H1 (cell line): ENCODE measurements at regions not wholly inside any gene's neighbourhood (a gene's known extent, or its start where the extent isn't known, plus 50 kb on each side); places are given as distances from the start of the nearest gene placed in this dataset.
"Not testable (repeated sequence)": the region's sequence is repeated elsewhere in the genome, so short reads cannot be mapped to it uniquely, and the experiment has no call there.

Experiments used
- CTCF ChIA-PET: fragments of 300-600 bp; sonication (Branson Sonifier 250); formaldehyde crosslinking; loops from one replicate; lab custom pipeline; 2021; ENCODE audit not compliant: partially characterized antibody; lab: Charles Lee
- POLR2A ChIA-PET: fragments of 300-600 bp; sonication (Branson Sonifier 250); formaldehyde crosslinking; loops from one replicate; lab custom pipeline; 2021; ENCODE audit warnings: inconsistent platforms; ENCODE audit not compliant: partially characterized antibody; lab: Charles Lee
- DNase-seq, 2 experiments: peaks; one replicate each; pipeline versions ENCODE4 v3.0.0 to v3.0.0-alpha.2; 2010 to 2022; ENCODE audit warnings: low spot score in 2 of 2, low read depth in 1 of 2, mixed read lengths in 1 of 2
- FAIRE-seq: peaks from 2 replicates; lab custom pipeline; 2011; peaks lifted over from hg19 to GRCh38; lab: Jason Lieb, UNC
- H2AFZ ChIP-seq: 2 replicates; pipeline ENCODE4 v1.8.1; 2012; ENCODE audit warnings: low read length, inconsistent platforms
- H2AK5ac ChIP-seq: 2 replicates; pipeline ENCODE4 v1.6.1; 2013; ENCODE audit warnings: low read depth, low read length
- H2BK120ac ChIP-seq: replicated peaks from 2 replicates; pipeline ENCODE3; 2013; ENCODE audit warnings: low read depth, low read length, inconsistent platforms
- H2BK12ac ChIP-seq: 2 replicates; pipeline ENCODE4 v1.6.1; 2013; ENCODE audit warnings: low read depth, low read length
- H2BK15ac ChIP-seq: 2 replicates; pipeline ENCODE4 v1.6.1; 2013; ENCODE audit warnings: low read length
- H2BK20ac ChIP-seq: 2 replicates; pipeline ENCODE4 v1.6.1; 2013; ENCODE audit warnings: low read length
- H2BK5ac ChIP-seq: 2 replicates; pipeline ENCODE4 v1.6.1; 2013; ENCODE audit warnings: low read depth, low read length
- H3K14ac ChIP-seq: 2 replicates; pipeline ENCODE4 v1.6.1; 2013; ENCODE audit warnings: inconsistent platforms; ENCODE audit not compliant: insufficient read length
- H3K18ac ChIP-seq: 2 replicates; pipeline ENCODE4 v1.6.1; 2013; ENCODE audit warnings: low read length; ENCODE audit errors: extremely low read depth
- H3K23ac ChIP-seq: 2 replicates; pipeline ENCODE4 v1.6.1; 2013; ENCODE audit warnings: inconsistent platforms; ENCODE audit not compliant: insufficient read length
- H3K23me2 ChIP-seq: 2 replicates; pipeline ENCODE4 v1.6.1; 2013; ENCODE audit warnings: low read depth, low read length
- H3K27ac ChIP-seq: 2 replicates; pipeline ENCODE4 v1.6.1; 2011; ENCODE audit warnings: low read depth, low read length, inconsistent platforms
- H3K27me3 ChIP-seq, 4 experiments: replicated peaks in 1 of 4; 1 replicate in 1 of 4; 2 replicates in 3 of 4; pipeline versions ENCODE4 v1.6.1 to v1.8.1; 2011 to 2013; ENCODE audit warnings: low read length in 3 of 4, mild to moderate bottlenecking in 3 of 4, inconsistent platforms in 2 of 4, mixed read lengths in 2 of 4, moderate library complexity in 1 of 4; ENCODE audit not compliant: control insufficient read depth in 3 of 4, insufficient read depth in 3 of 4; ENCODE audit errors: extremely low read depth in 1 of 4
- H3K36me3 ChIP-seq, 4 experiments: 2 replicates each; pipeline versions ENCODE4 v1.6.1 to v1.8.1; 2011 to 2013; ENCODE audit warnings: mild to moderate bottlenecking in 4 of 4, low read length in 3 of 4, moderate library complexity in 2 of 4, control low read depth in 1 of 4, inconsistent platforms in 1 of 4; ENCODE audit not compliant: insufficient read depth in 4 of 4, control insufficient read depth in 2 of 4
- H3K4ac ChIP-seq: replicated peaks from 2 replicates; pipeline ENCODE3; 2013; ENCODE audit warnings: low read length, low read depth, mixed read lengths, inconsistent platforms; ENCODE audit not compliant: insufficient read length
- H3K4me1 ChIP-seq, 4 experiments: replicated peaks in 1 of 4; 1 replicate in 1 of 4; 2 replicates in 3 of 4; pipeline versions ENCODE4 v1.6.1 to v1.8.1; 2011 to 2013; ENCODE audit warnings: low read length in 3 of 4, inconsistent platforms in 2 of 4, mixed read lengths in 1 of 4; ENCODE audit not compliant: insufficient read depth in 4 of 4, control insufficient read depth in 3 of 4
- H3K4me2 ChIP-seq, 2 experiments: 2 replicates each; pipeline versions ENCODE4 v1.6.1 to v1.8.1; 2011 to 2013; ENCODE audit warnings: low read depth in 2 of 2, low read length in 2 of 2, control low read depth in 1 of 2, inconsistent platforms in 1 of 2, mild to moderate bottlenecking in 1 of 2; ENCODE audit not compliant: insufficient read depth in 1 of 2
- H3K4me3 ChIP-seq, 4 experiments: fragments of 200-600, 300-600 bp in 1 of 4; sonication (generic), shearing (Covaris generic), sonication (Bioruptor Twin) in 1 of 4; 2 replicates each; pipeline versions ENCODE4 v1.5.1 to v1.8.1; 2011 to 2016; ENCODE audit warnings: low read length in 4 of 4, low read depth in 3 of 4, control low read depth in 2 of 4, inconsistent platforms in 2 of 4, mild to moderate bottlenecking in 2 of 4, mixed read lengths in 1 of 4, moderate library complexity in 1 of 4; ENCODE audit not compliant: insufficient read depth in 2 of 4; ENCODE audit errors: extremely low read depth in 1 of 4
- H3K56ac ChIP-seq: replicated peaks from 2 replicates; pipeline ENCODE3; 2013; ENCODE audit warnings: low read depth, mild to moderate bottlenecking, mixed read lengths, low read length, inconsistent platforms; ENCODE audit not compliant: insufficient read length
- H3K79me1 ChIP-seq: 2 replicates; pipeline ENCODE4 v1.6.1; 2013; ENCODE audit warnings: low read depth, low read length, control low read depth
- H3K79me2 ChIP-seq, 2 experiments: 2 replicates each; pipeline versions ENCODE4 v1.6.1 to v1.8.1; 2012 to 2013; ENCODE audit warnings: low read length in 2 of 2, mild to moderate bottlenecking in 2 of 2, inconsistent platforms in 1 of 2; ENCODE audit not compliant: insufficient read depth in 2 of 2, control insufficient read depth in 1 of 2
- H3K9ac ChIP-seq, 4 experiments: replicated peaks in 1 of 4; 1 replicate in 1 of 4; 2 replicates in 3 of 4; pipeline versions ENCODE4 v1.6.1 to v1.8.1; 2011 to 2013; ENCODE audit warnings: low read depth in 3 of 4, low read length in 3 of 4, control low read depth in 2 of 4, mild to moderate bottlenecking in 2 of 4, moderate library complexity in 2 of 4, inconsistent platforms in 1 of 4; ENCODE audit errors: extremely low read depth in 1 of 4
- H3K9me3 ChIP-seq, 2 experiments: 2 replicates each; pipeline versions ENCODE4 v1.6.1 to v1.8.1; 2012 to 2013; ENCODE audit warnings: mild to moderate bottlenecking in 2 of 2, moderate library complexity in 2 of 2, control low read depth in 1 of 2, inconsistent platforms in 1 of 2, low read depth in 1 of 2, low read length in 1 of 2, mixed read lengths in 1 of 2; ENCODE audit not compliant: insufficient read depth in 2 of 2
- H4K20me1 ChIP-seq, 2 experiments: replicated peaks in 1 of 2; 2 replicates each; pipeline versions ENCODE3 to v1.8.1; 2011 to 2013; ENCODE audit warnings: inconsistent platforms in 2 of 2, low read length in 2 of 2, mild to moderate bottlenecking in 1 of 2; ENCODE audit not compliant: insufficient read depth in 2 of 2, control insufficient read depth in 1 of 2
- H4K5ac ChIP-seq: 2 replicates; pipeline ENCODE4 v1.6.1; 2013; ENCODE audit warnings: low read length, low read depth, mixed read lengths, inconsistent platforms; ENCODE audit not compliant: insufficient read length
- H4K8ac ChIP-seq: 2 replicates; pipeline ENCODE4 v1.8.0; 2013; ENCODE audit warnings: mild to moderate bottlenecking, moderate library complexity, low read length, inconsistent platforms; ENCODE audit not compliant: insufficient read depth; ENCODE audit errors: extremely low read depth
- H4K91ac ChIP-seq: replicated peaks from 2 replicates; pipeline ENCODE3; 2013; ENCODE audit warnings: low read length, mixed read lengths, inconsistent platforms; ENCODE audit not compliant: insufficient read length
- WGBS, 2 experiments: shearing (Covaris generic) in 1 of 2; methylation state at CpG; one replicate each; pipeline versions ENCODE4 v1.1.6 to v1.1.7; 2013 to 2015; ENCODE audit warnings: low lambda C conversion rate in 2 of 2, mixed read lengths in 2 of 2, inconsistent platforms in 1 of 2, low coverage in 1 of 2, missing lambda C conversion rate in 1 of 2; ENCODE audit not compliant: insufficient replicate concordance in 2 of 2, insufficient coverage in 1 of 2, insufficient read length in 1 of 2; ENCODE audit errors: extremely low coverage in 1 of 2, missing lambda C conversion rate in 1 of 2; 5-methylcytosine and 5-hydroxymethylcytosine counted together

GRCh38 chr1:76700200-76700599 is 167.1 kb upstream of the ST6GALNAC5 start:
- FAIRE-seq, H2BK15ac ChIP-seq, H3K23me2 ChIP-seq, H2BK20ac ChIP-seq, H4K20me1 ChIP-seq, H2AFZ ChIP-seq, H3K79me1 ChIP-seq, H2BK120ac ChIP-seq, H3K14ac ChIP-seq, H3K79me2 ChIP-seq, H3K4me1 ChIP-seq, H3K9me3 ChIP-seq, H3K18ac ChIP-seq, DNase-seq, H3K27ac ChIP-seq, H3K27me3 ChIP-seq, H3K9ac ChIP-seq, H3K4ac ChIP-seq, H4K5ac ChIP-seq, H4K91ac ChIP-seq, H3K56ac ChIP-seq, H2BK5ac ChIP-seq, H2AK5ac ChIP-seq, H3K23ac ChIP-seq, POLR2A ChIA-PET, H4K8ac ChIP-seq, H3K4me3 ChIP-seq, H2BK12ac ChIP-seq, H3K36me3 ChIP-seq, H3K4me2 ChIP-seq: not testable (repeated sequence)
- CTCF ChIA-PET = interaction anchor here (0.6 kb wide), 1 partner anchor 477 kb away, joined by 3 read pairs; no protein-coding TSS in a partner anchor
- WGBS, 2 experiments = 93% methylated on average over 12 of the region's 12 CpGs; no CpG with 5 or more reads in 1 of the 2 experiments
